ENCODE measurements at regions not wholly inside any gene's neighbourhood (a gene's known extent, or its start where the extent isn't known, plus 50 kb on each side); places are given as distances from the start of the nearest gene placed in this dataset.

DNA sequence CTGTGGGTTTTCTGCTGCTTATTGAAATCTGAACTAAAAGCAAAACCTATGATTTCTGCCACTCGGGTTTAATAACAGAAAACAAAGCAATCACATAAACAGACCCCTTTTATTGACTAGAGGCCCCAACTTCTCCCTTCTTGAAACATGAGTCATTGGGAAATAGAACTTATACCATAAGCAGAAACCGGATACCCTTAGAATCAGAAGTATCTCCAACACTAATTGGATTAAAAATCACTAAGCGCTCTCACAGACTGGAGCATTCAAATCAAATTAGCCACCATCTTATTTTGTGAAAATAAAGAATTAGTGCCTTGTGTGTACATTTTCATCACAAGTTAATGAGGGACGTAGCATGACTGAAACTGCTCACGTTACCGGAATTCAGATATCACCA lies 206.9 kb downstream of the WDR11 start:
- Mint-ChIP-seq H3K36me3 (ENCODE audit: low read depth) (no peaks in the 10 kb centered on the region), H3K4me3 (no peak overlapping the region), H3K4me1 (ENCODE audit: low read depth) (no peaks in the 10 kb centered on the region), H3K27me3 (peaks cover 4% of the 10 kb centered on the region), H3K27ac (no peak overlapping the region), H3K9me3 (no peaks in the 10 kb centered on the region)
- intact Hi-C loops (cut with micrococcal nuclease), result no loop called here

DNA sequence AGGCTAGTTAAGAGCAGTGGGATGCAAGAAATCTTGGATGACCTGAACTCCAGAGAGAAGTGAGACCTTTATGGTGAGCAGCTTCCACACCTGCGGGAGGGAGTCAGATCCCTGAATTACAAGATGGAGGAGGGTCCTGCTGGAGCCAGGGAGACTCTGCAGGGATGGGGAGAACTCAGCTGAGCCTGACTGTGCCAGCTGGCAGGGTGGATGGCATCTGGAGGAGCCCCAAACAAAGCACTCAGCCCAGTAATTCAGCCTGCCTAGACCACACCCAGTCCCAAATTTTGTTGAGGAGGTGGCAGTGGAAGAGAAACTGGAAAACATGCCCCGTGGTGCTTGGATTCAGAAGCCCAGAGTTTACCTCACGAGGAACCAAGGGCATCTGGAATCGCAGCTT lies 208.2 kb downstream of the WDR11 start:
- Mint-ChIP-seq H3K9me3 (no peaks in the 10 kb centered on the region), H3K4me1 (ENCODE audit: low read depth) (no peaks in the 10 kb centered on the region), H3K27me3 (peaks cover 4% of the 10 kb centered on the region), H3K36me3 (ENCODE audit: low read depth) (no peaks in the 10 kb centered on the region), H3K4me3 (no peak overlapping the region), H3K27ac (no peak overlapping the region)
- intact Hi-C loops (cut with micrococcal nuclease), result no loop called here

DNA sequence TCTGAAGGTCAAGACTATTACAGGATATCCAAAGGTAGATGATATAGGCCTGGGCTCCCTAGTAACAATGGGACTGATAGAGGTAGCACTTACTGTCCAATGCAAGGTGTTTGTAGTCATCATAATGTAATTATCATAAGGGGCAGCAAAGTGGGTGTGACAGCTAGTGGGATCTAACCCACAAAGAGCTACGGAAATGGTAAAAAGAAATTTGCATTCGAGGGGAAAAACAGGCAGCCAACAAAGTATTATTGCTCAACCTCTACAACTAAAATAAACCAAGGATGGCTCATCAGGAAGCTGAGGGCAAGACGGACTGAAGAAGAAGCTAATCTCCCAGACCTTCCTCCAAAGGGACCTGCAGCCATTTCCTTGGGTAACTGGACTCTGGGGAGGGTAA lies 211.0 kb downstream of the WDR11 start:
- intact Hi-C loops (cut with micrococcal nuclease), result no loop called here
- peaks cover 4% of the 10 kb centered on the region for H3K27me3 Mint-ChIP-seq
- no peaks in the 10 kb centered on the region for H3K36me3 Mint-ChIP-seq (ENCODE audit: low read depth)
- H3K9me3 Mint-ChIP-seq, result no peaks in the 10 kb centered on the region
- no peak overlapping the region for H3K27ac Mint-ChIP-seq
- H3K4me3 Mint-ChIP-seq, result no peak overlapping the region
- H3K4me1 Mint-ChIP-seq (ENCODE audit: low read depth), result no peaks in the 10 kb centered on the region

DNA sequence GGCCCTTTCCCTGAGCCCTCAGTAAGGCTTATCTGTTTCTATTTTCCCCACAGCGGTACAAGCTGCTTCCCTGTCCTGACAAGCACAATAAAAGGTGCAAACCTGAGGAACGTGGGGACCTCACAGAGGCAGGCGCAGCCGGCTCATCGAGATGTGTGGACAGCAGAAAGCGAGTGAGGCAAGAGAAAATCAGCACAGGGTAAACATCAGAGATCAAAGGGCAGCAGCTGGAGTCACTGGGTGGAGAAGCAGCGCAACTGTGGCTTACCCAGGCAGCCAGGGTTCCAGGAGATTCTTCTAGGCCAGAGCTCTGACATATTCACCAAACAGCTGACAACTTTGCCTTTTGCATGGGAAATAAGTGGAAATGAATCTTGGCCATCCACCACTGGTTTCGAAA lies 212.6 kb downstream of the WDR11 start:
- intact Hi-C loops (cut with micrococcal nuclease), result no loop called here

DNA sequence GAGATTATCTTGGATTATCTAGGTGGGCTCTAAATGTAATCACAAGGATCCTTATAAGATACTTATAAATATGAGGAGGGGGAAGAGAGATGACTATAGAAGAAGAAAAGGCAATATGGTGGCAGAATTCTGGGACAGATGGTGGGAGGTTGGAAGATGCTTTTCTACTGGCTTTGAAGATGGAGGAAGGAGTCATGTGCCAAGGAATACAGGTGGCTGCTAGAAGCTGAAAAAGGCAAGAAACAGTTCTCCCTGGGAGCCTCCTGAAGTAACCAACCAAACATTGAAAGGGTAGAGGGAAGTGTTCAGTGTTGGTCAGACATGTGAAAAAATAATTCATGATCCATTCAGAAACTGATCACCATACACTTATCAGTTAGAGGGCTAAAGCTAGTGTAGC lies 213.3 kb downstream of the WDR11 start:
- no peak overlapping the region for H3K27ac Mint-ChIP-seq

More for the DNA sequence above, 212.6 kb downstream of the WDR11 start:
- H3K4me1 Mint-ChIP-seq (ENCODE audit: low read depth), result peaks cover 4% of the 10 kb centered on the region
- no peaks in the 10 kb centered on the region for H3K9me3 Mint-ChIP-seq
- no peak overlapping the region for H3K4me3 Mint-ChIP-seq
- peaks cover 4% of the 10 kb centered on the region for H3K27me3 Mint-ChIP-seq
- H3K27ac Mint-ChIP-seq, result no peak overlapping the region
- H3K36me3 Mint-ChIP-seq (ENCODE audit: low read depth), result no peaks in the 10 kb centered on the region

DNA sequence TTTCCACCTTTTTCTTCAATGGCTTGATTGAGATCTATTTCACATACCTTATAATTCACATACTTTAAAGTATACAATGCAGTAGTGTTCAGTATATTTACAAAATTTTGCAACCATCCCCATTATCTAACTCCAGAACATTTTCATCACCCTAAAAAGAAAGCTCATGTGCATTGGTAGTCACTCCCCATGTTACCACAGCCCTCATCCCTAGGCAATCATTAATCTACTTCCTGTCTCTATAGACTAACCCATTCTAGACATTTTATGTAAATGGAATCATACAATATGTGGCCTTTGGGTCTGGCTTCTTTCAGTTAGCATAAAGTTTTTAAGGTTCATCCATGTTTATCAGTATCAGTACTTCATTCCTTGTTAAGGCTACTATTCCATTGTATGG lies 214.2 kb downstream of the WDR11 start:
- Mint-ChIP-seq H3K9me3 (no peaks in the 10 kb centered on the region), H3K4me1 (ENCODE audit: low read depth) (peaks cover 12% of the 10 kb centered on the region), H3K27me3 (no peaks in the 10 kb centered on the region), H3K36me3 (ENCODE audit: low read depth) (no peaks in the 10 kb centered on the region), H3K27ac (no peak overlapping the region), H3K4me3 (no peak overlapping the region)
- intact Hi-C loops (cut with micrococcal nuclease), result no loop called here

More for the DNA sequence above, 213.3 kb downstream of the WDR11 start:
- intact Hi-C loops (cut with micrococcal nuclease), result no loop called here
- no peaks in the 10 kb centered on the region for H3K9me3 Mint-ChIP-seq
- H3K4me3 Mint-ChIP-seq, result no peak overlapping the region
- peaks cover 12% of the 10 kb centered on the region for H3K4me1 Mint-ChIP-seq (ENCODE audit: low read depth)
- no peaks in the 10 kb centered on the region for H3K36me3 Mint-ChIP-seq (ENCODE audit: low read depth)
- no peaks in the 10 kb centered on the region for H3K27me3 Mint-ChIP-seq

DNA sequence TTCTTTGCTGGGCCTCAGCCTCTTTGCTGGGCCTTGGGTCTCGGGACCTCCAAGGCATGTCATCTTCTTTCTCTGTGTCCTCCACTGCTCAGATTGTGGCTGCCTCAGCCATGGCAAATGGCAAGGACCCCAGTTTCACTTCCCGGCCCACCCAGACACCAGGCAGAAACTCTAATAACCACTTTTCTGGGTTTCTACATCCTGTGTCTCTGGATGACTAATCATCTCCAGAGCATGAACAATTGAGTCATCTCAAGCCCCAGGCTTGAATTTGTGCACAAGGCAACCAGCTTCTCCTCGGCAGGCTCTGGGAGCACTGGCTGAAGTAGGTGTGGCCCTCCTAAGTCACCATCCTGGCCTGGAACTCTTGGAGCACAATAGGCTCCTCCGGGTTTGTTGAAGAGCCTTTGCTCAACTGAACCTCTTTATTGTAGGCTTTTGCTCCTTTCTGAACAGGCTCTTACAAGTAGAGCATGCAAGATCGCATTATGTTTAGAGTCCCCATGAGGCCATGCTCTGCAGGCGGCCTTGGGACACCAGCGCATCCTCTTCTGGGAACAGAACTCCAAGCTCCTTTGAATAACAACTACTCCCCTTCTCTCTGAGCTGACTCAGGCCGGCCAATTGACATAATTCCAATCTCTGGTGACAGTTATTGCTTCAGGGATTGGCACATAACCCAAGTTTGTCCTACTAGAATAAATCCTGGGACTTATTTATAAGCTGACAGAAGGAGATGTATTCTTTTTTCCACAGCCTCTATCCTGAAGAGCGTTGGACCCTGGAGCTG lies 218.1 kb downstream of the WDR11 start:
- intact Hi-C loops (cut with micrococcal nuclease), result no loop called here
- Mint-ChIP-seq H3K4me3 (no peak overlapping the region), H3K9me3 (no peaks in the 10 kb centered on the region), H3K36me3 (ENCODE audit: low read depth) (no peaks in the 10 kb centered on the region), H3K4me1 (ENCODE audit: low read depth) (peaks cover 12% of the 10 kb centered on the region), H3K27ac (no peak overlapping the region), H3K27me3 (peaks cover 2% of the 10 kb centered on the region)

DNA sequence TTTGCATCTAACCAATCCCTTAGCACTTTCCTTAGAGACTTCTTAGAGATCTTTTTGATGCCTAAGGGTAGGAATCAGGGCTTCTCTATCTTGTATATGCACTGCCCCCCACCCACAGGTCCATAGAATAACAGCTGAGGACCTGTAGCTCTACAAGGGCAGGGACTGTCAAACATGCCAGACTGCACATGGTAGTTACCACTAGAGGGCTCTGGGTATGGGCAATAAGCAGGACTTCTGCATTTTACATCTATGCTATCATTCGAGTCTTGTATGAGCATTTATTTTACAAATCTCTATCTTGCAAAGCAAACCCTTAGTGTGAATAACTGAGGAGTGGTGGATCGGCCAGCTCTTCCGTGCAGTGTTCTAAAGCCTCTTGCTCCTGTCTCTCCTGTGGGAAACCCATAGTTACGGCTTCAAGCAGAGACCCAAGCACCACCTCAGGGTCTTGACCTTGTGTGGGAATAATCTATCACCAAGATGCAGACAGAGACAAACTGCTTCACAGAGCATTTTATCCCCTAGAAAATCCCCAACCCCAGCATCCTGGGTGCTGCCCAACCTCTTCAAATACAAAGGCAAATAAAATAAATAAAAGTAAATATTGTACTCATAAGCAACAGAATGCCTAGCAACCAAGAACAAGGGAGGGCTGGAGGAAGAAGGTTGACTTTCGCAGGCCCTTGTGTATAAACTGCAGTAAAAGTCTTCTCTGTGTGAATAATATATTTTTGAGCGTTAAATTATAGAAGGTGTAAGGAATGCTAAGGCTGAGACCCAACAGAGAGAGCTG lies 219.3 kb downstream of the WDR11 start:
- intact Hi-C loops (cut with micrococcal nuclease), result no loop called here
- no peak overlapping the region for H3K27ac Mint-ChIP-seq

DNA sequence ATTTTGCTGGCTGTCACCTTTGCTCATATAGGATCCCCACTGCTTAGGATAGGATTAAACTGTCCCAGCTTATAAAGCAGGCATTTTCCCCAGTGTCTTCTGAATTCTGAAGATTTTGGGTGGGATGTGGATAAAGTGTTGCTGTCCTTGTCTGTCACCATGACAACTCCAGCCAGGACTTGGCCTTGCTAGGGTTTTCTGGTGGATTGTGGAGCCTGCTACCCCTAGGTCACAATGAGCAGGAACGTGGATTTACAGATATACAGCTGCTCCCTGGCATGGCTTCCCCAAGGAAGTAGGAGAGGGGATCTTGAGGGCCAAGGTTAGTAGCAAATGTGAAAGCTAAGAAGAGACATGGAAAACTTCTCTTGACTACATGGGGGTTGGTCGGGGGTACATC lies 220.7 kb downstream of the WDR11 start:
- intact Hi-C loops (cut with micrococcal nuclease), result no loop called here
- H3K4me3 Mint-ChIP-seq, result no peak overlapping the region

More for the DNA sequence above, 219.3 kb downstream of the WDR11 start:
- Mint-ChIP-seq H3K4me1 (ENCODE audit: low read depth) (peaks cover 12% of the 10 kb centered on the region), H3K27me3 (peaks cover 2% of the 10 kb centered on the region), H3K9me3 (no peaks in the 10 kb centered on the region), H3K4me3 (no peak overlapping the region), H3K36me3 (ENCODE audit: low read depth) (no peaks in the 10 kb centered on the region)

DNA sequence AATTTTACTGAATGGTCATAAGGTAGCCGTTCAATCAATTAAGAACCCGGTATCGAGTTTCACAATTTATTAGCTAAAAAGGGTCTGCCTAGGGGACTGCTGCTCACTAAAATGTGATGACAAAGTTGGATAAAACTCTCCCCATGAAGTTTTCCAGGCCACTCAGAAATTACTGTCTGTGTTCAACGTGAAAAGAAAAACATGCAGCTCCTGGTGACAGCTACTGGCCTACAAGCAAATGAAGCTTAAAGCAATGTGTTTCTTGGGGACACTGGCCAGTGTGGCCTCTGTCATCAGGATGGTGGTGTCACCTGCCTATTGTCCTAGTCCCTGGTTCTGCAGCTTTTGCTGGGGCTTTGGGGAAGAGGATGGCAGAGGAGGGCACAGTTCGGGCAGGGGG lies 222.6 kb downstream of the WDR11 start:
- H3K27ac Mint-ChIP-seq, result no peak overlapping the region
- no peak overlapping the region for H3K4me3 Mint-ChIP-seq
- no peaks in the 10 kb centered on the region for H3K36me3 Mint-ChIP-seq (ENCODE audit: low read depth)
- intact Hi-C loops (cut with micrococcal nuclease), result no loop called here
- no peaks in the 10 kb centered on the region for H3K9me3 Mint-ChIP-seq
- peaks cover 8% of the 10 kb centered on the region for H3K4me1 Mint-ChIP-seq (ENCODE audit: low read depth)
- peaks cover 6% of the 10 kb centered on the region for H3K27me3 Mint-ChIP-seq

More for the DNA sequence above, 220.7 kb downstream of the WDR11 start:
- H3K9me3 Mint-ChIP-seq, result no peaks in the 10 kb centered on the region
- H3K4me1 Mint-ChIP-seq (ENCODE audit: low read depth), result peaks cover 12% of the 10 kb centered on the region
- H3K27ac Mint-ChIP-seq, result no peak overlapping the region
- H3K36me3 Mint-ChIP-seq (ENCODE audit: low read depth), result no peaks in the 10 kb centered on the region
- peaks cover 6% of the 10 kb centered on the region for H3K27me3 Mint-ChIP-seq

DNA sequence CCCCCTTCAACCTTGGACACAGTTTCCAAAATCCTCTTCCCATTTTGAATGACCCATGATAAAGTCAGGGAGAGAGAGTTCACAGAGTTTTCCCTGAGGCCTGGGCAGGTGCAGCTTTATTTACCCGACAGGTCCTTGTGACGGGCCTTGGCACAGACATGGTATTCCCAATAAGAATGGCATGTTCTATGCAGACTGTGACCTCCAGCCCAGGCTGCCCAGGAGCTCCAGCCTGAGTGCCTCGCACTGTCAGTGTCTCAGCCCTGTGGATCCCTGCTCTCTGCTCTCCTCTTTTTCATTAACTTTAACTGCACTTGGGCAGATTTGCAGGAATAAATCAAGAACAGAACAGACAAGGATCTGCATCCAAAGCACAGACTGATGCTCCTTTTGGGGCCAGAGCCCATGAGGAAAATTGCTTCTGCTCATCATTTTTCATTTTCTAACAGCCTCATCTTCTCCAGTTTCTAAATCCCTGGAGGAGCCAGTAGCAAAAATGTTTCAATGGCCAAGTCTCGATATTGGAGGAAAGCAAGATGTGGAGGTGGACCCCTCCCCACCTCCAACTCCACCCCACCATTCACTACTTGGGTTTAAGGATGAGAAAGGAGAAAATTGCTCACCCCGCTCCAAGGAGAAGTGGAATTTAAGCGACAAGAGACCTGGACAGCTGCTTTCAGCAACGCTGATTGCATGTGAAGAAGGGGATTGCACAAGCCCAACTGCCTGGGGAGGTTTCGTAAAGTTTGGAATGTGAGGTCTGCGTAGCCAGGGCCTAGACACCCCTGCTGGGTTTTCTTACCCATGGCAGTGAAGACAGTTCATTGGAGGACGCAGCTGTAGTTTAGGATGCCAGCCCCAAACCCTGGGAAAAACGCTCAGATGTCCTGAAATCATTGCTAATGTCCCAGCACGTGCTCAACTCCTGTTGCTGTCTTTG lies 225.9 kb downstream of the WDR11 start:
- H3K4me1 Mint-ChIP-seq (ENCODE audit: low read depth), result no peaks in the 10 kb centered on the region
- H3K36me3 Mint-ChIP-seq (ENCODE audit: low read depth), result no peaks in the 10 kb centered on the region
- intact Hi-C loops (cut with micrococcal nuclease), result no loop called here
- peaks cover 9% of the 10 kb centered on the region for H3K27me3 Mint-ChIP-seq
- no peak overlapping the region for H3K4me3 Mint-ChIP-seq
- no peaks in the 10 kb centered on the region for H3K9me3 Mint-ChIP-seq
- no peak overlapping the region for H3K27ac Mint-ChIP-seq

DNA sequence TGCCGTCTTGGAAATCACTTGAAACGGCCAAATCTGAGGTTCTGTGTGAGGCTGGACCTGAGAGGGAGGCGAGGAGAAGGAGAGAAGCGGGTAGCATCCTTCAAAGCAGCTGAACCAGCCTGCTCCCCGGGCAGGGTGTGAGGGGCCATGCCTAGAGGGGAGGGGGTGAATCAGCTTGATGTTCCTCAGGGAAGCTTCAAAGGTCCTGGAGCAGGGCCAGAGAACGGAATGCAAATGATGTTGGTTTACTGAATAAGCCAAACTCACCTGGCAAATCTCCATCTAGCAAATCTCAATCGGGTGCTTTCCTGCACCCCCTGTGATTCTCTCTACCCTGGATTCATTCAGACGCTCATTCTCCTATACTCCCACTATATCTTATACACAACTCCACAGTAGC lies 226.9 kb downstream of the WDR11 start:
- Mint-ChIP-seq H3K27ac (no peak overlapping the region), H3K9me3 (no peaks in the 10 kb centered on the region), H3K4me3 (no peak overlapping the region), H3K27me3 (peaks cover 8% of the 10 kb centered on the region), H3K4me1 (ENCODE audit: low read depth) (no peaks in the 10 kb centered on the region), H3K36me3 (ENCODE audit: low read depth) (no peaks in the 10 kb centered on the region)
- intact Hi-C loops (cut with micrococcal nuclease), result no loop called here

DNA sequence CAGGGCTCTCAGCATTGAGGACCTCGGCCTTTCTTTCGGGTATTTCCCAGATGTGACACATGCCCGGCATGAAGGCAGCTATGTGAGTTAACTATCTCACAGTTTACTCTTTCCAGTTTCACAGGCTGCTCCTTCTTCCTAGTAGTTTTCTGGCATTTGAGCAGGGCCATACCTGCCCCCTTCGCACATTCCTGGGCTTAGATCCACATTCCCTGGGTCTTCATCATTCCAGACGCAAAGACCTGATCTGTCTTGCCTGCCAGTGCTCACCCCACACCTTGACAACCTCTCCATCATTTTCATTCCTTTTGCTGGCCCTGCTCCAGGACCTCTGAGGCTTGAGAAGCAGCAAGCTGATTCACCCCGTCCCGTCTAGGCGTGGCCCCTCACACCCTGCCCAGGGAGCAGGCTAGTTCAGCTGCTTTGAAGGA lies 227.5 kb downstream of the WDR11 start:
- no peak overlapping the region for H3K27ac Mint-ChIP-seq
- intact Hi-C loops (cut with micrococcal nuclease), result no loop called here
- H3K27me3 Mint-ChIP-seq, result peaks cover 8% of the 10 kb centered on the region
- no peaks in the 10 kb centered on the region for H3K9me3 Mint-ChIP-seq
- H3K4me3 Mint-ChIP-seq, result no peak overlapping the region
- H3K36me3 Mint-ChIP-seq (ENCODE audit: low read depth), result no peaks in the 10 kb centered on the region
- H3K4me1 Mint-ChIP-seq (ENCODE audit: low read depth), result no peaks in the 10 kb centered on the region

DNA sequence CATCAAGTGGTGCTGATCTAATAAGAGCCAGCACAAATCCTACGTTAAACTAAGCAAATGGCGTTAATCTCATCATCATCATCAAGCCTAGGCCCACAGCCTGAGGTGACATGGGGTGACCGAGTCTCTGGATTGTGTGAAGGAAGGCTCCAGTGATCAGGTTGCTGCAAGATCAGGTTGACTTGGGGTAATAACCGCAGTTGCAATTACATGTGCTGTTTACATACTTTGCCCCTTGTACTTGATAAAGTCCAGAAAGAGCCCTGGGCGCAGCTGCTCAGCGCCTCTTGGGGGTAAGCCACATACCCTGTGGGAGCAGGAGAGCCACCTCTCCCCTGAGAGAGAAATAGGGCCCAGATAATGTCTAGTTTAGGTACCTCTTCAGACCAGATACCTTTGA lies 228.1 kb downstream of the WDR11 start:
- Mint-ChIP-seq H3K27ac (no peak overlapping the region), H3K4me3 (no peak overlapping the region)

More for the DNA sequence above, 228.1 kb downstream of the WDR11 start:
- no peaks in the 10 kb centered on the region for H3K4me1 Mint-ChIP-seq (ENCODE audit: low read depth)
- H3K9me3 Mint-ChIP-seq, result no peaks in the 10 kb centered on the region
- intact Hi-C loops (cut with micrococcal nuclease), result no loop called here
- H3K36me3 Mint-ChIP-seq (ENCODE audit: low read depth), result no peaks in the 10 kb centered on the region
- peaks cover 8% of the 10 kb centered on the region for H3K27me3 Mint-ChIP-seq

Data from dendritic cell treated with granulocyte-macrophage colony-stimulating factor and Interleukin-4, amounts not matched to agents 40 ng/mL and 50 ng/mL, for 4 days (primary cell).